Astrocyte of the hippocampus (primary cell): ENCODE measurements at regions not wholly inside any gene's neighbourhood (a gene's known extent, or its start where the extent isn't known, plus 50 kb on each side); places are given as distances from the start of the nearest gene placed in this dataset.
"Not testable (repeated sequence)": the region's sequence is repeated elsewhere in the genome, so short reads cannot be mapped to it uniquely, and the experiment has no call there.

ENCODE experiments used
- DNase-seq: peaks from one replicate; pipeline ENCODE4 v3.0.0; 2011; ENCODE audit warnings: low read depth, low spot score

DNA sequence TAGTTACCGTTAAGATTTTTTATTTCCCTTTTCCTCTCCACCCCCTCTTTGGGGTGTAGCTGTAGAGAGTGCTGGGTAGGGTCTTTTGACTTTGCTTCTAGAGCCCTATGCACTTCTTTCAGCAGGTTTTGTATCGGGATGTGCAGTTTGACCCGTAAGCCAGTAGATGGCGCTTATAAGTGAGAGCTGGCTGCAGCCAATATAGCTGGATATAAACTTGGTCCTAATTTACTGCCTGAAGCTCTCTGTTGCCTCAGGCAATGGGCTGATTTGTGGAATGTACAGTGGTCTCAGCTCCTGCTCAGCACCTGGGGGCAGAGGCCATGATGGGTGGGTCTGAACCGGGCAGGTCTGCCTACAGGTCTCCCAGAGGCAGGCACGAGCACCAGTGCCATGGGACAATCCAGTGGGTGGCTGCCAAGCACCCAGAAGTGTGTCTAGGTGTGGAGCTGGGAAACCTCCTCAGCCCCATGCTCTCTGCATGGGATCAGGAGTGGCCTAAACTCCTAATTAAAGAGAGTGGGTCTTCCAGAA is 146.5 kb downstream of the SPANXN1 start:
- no peak for DNase-seq

- no peak for DNase-seq
These were observed 147.0 kb downstream of the SPANXN1 start for GRCh38 chrX:145394344-145394743.

DNA sequence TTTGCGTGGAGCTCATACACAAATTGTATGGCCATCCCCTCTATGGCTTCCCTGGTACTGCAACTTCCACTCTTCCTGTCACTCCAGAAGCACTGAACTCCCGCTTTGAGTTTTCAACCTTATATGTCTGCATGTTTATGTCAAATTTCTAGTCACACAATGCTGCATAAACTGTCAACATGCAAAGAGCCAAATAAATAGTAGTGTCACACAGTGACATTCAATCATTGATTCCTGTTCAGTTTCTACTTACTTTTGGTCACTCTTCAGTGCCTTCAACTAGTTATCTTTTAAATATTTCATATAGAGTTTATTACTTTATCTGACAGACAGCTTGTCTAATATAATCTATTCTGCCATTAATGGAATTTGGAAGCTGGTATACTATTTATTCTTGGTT is 149.3 kb downstream of the SPANXN1 start:
- no peak for DNase-seq

DNA sequence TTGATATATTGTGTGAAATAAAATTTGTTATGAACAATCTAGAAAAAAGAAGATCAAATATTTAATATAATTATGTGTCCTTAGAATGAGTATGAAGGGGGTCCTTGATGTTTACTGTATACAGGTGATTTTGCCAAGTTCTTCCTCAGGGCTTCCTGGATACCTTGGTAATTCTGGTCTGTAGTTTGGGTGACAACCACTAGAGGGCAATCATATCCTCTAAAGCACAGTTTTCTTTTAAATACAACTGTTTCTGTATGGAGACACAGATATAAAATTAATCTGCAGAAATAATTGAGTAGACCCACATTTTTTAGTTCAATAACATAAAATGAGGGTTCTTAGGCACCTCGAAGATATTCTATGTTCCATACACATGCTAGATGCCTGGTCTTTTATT is 157.7 kb downstream of the SPANXN1 start:
- DNase-seq, result peak; percentile 35

GRCh38 chrX:145410622-145411021 is 163.3 kb downstream of the SPANXN1 start:
- no peak for DNase-seq

DNA sequence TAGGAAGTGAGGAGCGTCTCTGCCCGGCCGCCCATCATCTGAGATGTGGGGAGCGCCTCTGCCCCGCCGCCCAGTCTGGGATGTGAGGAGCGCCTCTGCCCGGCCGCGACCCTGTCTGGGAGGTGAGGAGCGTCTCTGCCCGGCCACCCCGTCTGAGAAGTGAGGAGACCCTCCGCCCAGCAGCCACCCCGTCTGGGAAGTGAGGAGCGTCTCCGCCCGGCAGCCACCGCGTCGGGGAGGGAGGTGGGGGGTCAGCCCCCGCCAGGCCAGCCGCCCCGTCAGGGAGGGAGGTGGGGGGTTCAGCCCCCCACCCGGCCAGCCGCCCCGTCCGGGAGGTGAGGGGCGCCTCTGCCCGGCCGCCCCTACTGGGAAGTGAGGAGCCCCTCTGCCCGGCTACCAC is 188.9 kb downstream of the SPANXN1 start:
- DNase-seq, result not testable (repeated sequence)

DNA sequence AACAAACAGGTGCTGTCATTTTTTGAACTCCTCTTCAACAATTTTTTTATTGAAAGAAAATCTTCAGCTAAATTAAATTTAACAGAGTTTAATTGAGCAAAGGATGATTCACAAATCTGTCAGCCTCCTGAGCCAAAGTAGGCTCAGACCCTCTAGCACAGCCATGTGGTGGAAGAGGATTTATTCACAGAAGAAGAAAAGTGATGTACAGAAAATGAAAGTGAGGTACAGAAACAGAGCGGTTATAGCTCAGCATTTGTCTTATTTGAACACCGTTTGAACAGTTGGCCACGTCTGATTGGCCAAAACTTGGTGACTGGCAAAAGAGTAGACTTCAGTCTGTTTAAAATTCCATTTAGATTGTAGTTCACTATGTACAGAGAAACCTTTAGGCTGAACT is 217.3 kb downstream of the SPANXN1 start:
- DNase-seq, result no peak

DNA sequence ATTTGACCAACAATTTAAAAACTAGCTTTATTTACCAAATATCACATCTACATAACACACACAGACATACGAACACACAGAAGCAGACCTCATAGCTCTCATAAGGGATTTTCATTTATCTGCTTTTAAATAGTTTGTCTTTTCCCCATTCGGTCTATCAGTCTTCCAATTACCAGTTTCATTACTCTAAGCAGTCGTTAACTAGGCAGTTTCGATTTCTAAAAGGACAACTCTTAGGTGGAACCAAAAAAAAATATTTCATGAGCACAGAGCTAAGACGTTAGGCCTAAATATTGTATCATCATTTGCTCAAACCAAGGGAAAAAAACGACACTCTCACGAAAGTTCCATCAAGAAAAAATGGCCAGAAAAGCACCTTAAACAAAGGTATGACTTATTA is 228.4 kb downstream of the SPANXN1 start:
- DNase-seq, result no peak

DNA sequence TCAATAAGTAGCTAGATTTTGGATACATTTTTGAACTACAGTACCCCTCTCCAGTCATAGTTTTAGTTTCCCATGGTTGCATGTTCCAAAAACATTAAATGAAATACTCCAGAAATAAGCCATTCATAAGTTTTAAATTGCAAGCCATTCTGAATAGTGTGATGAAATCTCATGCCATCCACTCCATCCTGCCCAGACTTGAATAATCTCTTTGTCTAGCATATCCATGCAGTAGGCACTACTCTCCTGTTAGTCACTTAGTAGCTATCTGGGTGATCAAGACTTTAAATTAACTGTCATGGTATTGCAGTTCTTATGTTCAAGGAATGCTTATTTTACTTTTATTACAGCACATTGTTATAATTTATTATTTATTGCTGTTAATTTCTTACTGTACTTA is 237.4 kb downstream of the SPANXN1 start:
- DNase-seq, result no peak

DNA sequence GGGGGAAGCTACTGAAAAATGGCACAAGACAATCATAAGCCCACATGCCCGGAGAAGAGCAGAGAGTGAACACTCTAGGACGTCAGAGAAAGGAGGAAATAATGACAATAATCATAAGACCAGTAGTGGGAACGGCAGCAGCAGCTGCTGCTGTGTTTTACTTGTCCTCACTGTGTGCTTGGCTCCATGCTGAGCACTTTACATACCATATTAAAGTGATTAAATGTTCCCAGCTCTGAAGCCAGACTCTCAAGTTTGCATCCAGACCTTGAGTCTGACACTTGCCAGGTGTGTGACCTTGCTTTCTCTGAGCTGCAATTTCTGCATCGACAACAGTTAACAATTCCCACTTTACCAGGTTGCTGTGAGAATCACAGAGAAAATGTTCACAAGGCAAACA is 255.4 kb downstream of the SPANXN1 start:
- DNase-seq, result no peak

DNA sequence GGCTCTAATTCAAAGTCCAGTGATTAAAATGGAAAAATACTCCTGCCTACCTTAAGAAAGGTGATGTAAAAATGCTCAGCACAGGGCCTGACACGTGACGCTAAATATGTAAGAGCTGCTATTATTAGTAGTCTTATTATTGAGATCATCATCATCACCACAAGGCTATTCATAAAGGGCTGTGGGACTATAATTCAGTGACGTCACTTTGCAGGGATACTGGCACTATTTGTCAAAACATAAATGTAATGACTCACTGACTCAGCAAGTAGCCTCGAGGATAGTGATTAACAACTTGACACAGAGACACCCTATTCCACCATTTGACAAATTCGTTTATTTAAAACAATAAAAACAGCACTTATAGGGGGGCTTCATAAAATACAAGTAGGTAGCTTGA is 258.9 kb downstream of the SPANXN1 start:
- no peak for DNase-seq

GRCh38 chrX:145524931-145525330 is 277.6 kb downstream of the SPANXN1 start:
- DNase-seq, result no peak

DNA sequence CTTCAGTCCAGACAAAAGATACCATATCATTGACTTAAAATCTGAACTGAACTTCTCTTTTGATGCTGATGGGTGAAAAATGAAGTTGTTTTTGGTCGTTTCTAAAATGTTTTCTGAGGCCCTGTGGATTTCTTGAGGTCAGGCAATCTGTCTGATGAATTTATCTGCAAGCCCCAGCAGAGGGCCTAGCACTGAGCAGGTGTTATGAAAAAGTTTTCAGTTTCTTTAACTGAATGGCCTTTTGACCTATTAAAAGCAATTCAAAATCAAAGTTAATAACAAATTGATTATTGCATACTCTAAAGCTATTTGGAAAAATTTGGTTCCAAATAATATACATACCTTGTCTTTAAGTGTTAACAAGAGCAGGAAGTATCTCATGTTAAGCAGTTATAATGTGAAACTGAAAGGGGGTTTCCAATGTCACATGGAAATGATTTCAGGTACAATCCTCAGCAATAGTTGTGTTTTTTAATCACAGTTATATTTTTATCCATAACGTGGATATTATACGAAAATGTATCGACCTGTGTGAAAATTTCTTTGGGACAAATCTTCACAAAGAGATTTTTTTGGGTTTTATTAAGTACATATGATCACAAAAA is 285.0 kb downstream of the SPANXN1 start:
- DNase-seq, result no peak

GRCh38 chrX:145533534-145533933 is 284.1 kb upstream of the SLITRK2 start:
- no peak for DNase-seq

GRCh38 chrX:145549496-145549895 is 268.1 kb upstream of the SLITRK2 start:
- DNase-seq, result no peak

- no peak for DNase-seq
These were observed 265.0 kb upstream of the SLITRK2 start for GRCh38 chrX:145552643-145553042.

DNA sequence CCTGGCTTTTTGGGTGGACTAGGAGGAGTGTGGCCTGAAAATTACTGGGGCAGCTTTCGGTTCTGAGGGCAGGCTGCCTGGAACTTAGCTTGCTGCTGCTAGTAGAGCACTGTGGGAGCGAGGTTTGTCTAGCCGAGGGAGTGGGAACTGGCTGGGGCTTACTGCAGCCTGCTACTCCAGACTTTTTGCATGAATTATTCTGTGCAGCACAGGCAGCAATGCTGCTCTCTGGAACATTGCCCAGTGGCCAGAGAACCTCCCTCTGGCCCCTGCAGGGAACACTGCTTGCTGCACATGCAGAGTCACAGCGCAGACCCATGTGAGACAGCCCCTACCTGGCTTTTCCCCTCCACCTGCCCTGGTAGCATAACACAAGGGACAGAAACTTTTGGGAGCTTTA is 263.9 kb upstream of the SLITRK2 start:
- no peak for DNase-seq

GRCh38 chrX:145563159-145563558 is 254.5 kb upstream of the SLITRK2 start:
- no peak for DNase-seq

DNA sequence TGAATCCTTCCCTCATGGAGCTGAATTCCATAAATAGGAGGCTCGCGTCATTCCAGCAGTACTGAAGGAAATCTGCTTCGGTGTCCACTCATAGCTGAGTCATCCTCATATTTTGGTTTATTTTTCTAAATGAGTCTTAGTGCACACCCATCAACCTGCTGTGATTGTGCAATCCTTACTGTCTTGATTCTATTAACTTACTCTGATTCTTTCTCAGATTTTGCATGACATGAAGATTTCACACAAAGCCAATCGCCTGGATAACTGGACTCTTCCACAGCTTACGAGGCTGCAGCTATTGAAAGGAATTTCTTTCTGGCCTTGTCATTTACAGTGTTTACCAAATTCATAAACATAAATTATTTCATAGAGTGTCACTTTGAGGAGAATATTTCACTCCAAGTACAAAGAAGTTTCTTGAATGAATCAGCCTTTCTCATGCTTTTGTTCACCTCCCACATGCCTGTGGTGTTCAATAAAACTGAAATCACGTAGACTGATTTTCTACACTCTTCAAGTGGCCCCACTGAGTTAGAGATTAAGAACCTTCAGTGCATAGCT is 207.6 kb upstream of the SLITRK2 start:
- DNase-seq, result peak; percentile 33

DNA sequence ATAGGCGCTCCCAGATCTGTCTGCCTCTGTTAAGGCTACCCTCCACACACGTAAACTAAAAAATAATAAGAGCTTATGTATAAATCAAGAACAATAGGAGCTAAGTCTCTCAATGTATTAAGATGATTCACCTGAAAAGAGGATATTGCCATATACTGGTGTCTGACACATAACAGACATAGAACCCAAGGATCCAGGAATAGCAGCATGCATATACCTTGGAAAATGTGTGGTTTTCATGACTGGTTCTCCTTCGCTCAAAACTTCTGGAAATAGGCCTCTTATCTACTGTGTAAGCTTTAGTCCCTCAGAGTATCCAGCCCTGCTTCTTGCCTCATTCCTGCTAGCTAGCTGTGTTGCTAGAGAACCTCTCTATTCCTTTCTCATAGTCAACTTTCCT is 203.7 kb upstream of the SLITRK2 start:
- DNase-seq, result no peak

GRCh38 chrX:145620666-145621065 is 197.0 kb upstream of the SLITRK2 start:
- no peak for DNase-seq

DNA sequence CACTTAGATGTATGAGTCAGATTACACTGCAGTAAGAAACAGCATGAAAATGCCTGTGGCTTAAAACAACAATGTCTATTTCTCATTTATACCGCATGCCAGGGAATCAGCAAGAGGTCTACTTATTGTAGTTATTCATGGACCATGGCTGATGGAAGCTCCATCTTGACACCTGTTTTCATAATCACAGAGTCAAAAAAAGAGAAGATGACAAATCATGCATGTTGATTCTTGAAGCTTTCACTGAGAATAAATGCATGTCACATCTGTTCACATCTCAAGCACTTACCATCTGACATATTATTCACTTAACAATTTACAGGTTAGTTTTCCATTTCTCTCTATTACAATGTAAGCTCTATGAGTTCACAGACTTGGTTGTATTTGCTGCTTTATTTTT is 194.2 kb upstream of the SLITRK2 start:
- no peak for DNase-seq

DNA sequence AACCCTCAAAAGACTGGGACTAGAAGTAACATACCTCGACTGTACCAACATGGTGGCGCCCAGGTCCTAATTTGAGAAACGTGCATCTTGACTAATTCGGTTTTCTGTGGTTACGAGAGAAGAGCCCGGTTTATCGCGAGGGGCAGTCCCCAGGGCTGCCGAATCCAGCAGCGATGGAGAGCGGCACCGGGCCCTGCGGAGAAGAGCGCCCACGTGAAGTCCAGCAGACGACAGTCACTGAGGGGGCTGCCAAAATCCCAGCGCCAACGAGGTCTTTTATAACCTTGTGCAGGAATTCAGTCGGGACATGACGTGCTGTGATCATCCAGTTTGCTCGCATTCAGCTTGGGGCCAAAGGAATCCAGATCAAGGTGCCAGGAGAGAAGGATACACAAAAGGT is 187.5 kb upstream of the SLITRK2 start:
- DNase-seq, result no peak
